SK-N-SH (cell line): ENCODE measurements at regions not wholly inside any gene's neighbourhood (a gene's known extent, or its start where the extent isn't known, plus 50 kb on each side); places are given as distances from the start of the nearest gene placed in this dataset.

Source experiments
- CTCF ChIA-PET: fragments of 300-600, 350-600 bp; formaldehyde crosslinking; extraction: SDS; loops from one replicate; lab custom pipeline; 2021; lab: Yijun Ruan, JAX
- POLR2A ChIA-PET: fragments of 350-600 bp; sonication (Branson Sonifier 250); formaldehyde crosslinking; extraction: SDS; loops from one replicate; lab custom pipeline; 2020; ENCODE audit warnings: antibody characterized with exemption, inconsistent platforms; lab: Yijun Ruan, JAX
- DNase-seq: peaks from one replicate; pipeline ENCODE4 v3.0.0; 2012
- H2AFZ ChIP-seq: fragments of 200-600 bp; sonication (generic); 2 replicates; pipeline ENCODE4 v1.8.1; 2016; ENCODE audit warnings: antibody characterized with exemption, mild to moderate bottlenecking, low read depth
- H3F3A ChIP-seq: fragments of 200-600 bp; sonication (generic); replicated peaks from 2 replicates; pipeline ENCODE3; 2016; ENCODE audit warnings: antibody characterized with exemption, mild to moderate bottlenecking; ENCODE audit not compliant: insufficient read depth
- H3K27ac ChIP-seq, 2 experiments: fragments of 200-500 bp in 1 of 2; fragments of 200-600 bp in 1 of 2; sonication (Bioruptor generic) in 1 of 2; sonication (generic), shearing (Covaris generic) in 1 of 2; 2 replicates each; pipeline versions ENCODE4 v1.5.1 to v1.6.1; 2014 to 2016; ENCODE audit warnings: low read depth in 2 of 2, inconsistent platforms in 1 of 2, low read length in 1 of 2, mild to moderate bottlenecking in 1 of 2, mixed read lengths in 1 of 2
- H3K27me3 ChIP-seq: fragments of 200-600 bp; sonication (generic), shearing (Covaris generic); 2 replicates; pipeline ENCODE4 v1.6.1; 2016; ENCODE audit warnings: mixed run types; ENCODE audit not compliant: insufficient read depth
- H3K36me3 ChIP-seq, 2 experiments: fragments of 200-500 bp in 1 of 2; fragments of 200-600 bp in 1 of 2; sonication (Bioruptor generic) in 1 of 2; sonication (generic) in 1 of 2; replicated peaks in 1 of 2; 2 replicates each; pipeline versions ENCODE3 to v1.5.1; 2014 to 2016; ENCODE audit warnings: low read length in 1 of 2, mild to moderate bottlenecking in 1 of 2; ENCODE audit not compliant: insufficient read depth in 2 of 2, control insufficient read depth in 1 of 2
- H3K4me1 ChIP-seq, 2 experiments: fragments of 200-500 bp in 1 of 2; fragments of 200-600 bp in 1 of 2; sonication (Bioruptor generic) in 1 of 2; sonication (generic), shearing (Covaris generic) in 1 of 2; 2 replicates each; pipeline versions ENCODE4 v1.5.1 to v1.6.1; 2014 to 2016; ENCODE audit warnings: low read depth in 1 of 2, low read length in 1 of 2, mixed run types in 1 of 2; ENCODE audit not compliant: insufficient read depth in 2 of 2, control insufficient read depth in 1 of 2
- H3K4me2 ChIP-seq: fragments of 200-600 bp; sonication (generic), shearing (Covaris generic); 2 replicates; pipeline ENCODE4 v1.6.1; 2017; ENCODE audit warnings: mixed run types
- H3K4me3 ChIP-seq, 2 experiments: fragments of 200-500 bp in 1 of 2; fragments of 200-600 bp in 1 of 2; sonication (Bioruptor generic) in 1 of 2; sonication (generic), shearing (Covaris generic) in 1 of 2; 2 replicates each; pipeline versions ENCODE4 v1.5.1 to v1.8.1; 2014 to 2016; ENCODE audit warnings: low read depth in 2 of 2, inconsistent platforms in 1 of 2, low read length in 1 of 2, mild to moderate bottlenecking in 1 of 2, mixed read lengths in 1 of 2, moderate library complexity in 1 of 2
- H3K79me2 ChIP-seq: fragments of 200-600 bp; sonication (generic); 2 replicates; pipeline ENCODE4 v1.8.1; 2017; ENCODE audit warnings: mild to moderate bottlenecking; ENCODE audit not compliant: insufficient read depth
- H3K9ac ChIP-seq: fragments of 200-600 bp; sonication (generic); 2 replicates; pipeline ENCODE4 v1.6.1; 2017; ENCODE audit warnings: mixed run types
- H3K9me2 ChIP-seq: fragments of 200-600 bp; sonication (generic); 2 replicates; pipeline ENCODE4 v1.6.1; 2017; ENCODE audit warnings: mixed run types
- H3K9me3 ChIP-seq: fragments of 200-600 bp; sonication (generic); 2 replicates; pipeline ENCODE4 v1.6.1; 2017; ENCODE audit warnings: mixed run types, mild to moderate bottlenecking, moderate library complexity
- H4K20me1 ChIP-seq: fragments of 200-600 bp; sonication (generic); 2 replicates; pipeline ENCODE4 v1.6.1; 2017; ENCODE audit warnings: mild to moderate bottlenecking, mixed run types; ENCODE audit not compliant: insufficient read depth
- CTCF ChIP-seq: fragments of 200-600 bp; sonication (generic); IDR thresholded peaks from 2 replicates; pipeline ENCODE4 v1.6.1; 2017; ENCODE audit warnings: antibody characterized with exemption, mild to moderate bottlenecking, moderate library complexity
- ELF1 ChIP-seq: IDR thresholded peaks from 2 replicates; pipeline ENCODE4 v1.4.0; 2012
- EP300 ChIP-seq, 2 experiments: IDR thresholded peaks; 2 replicates each; pipeline versions ENCODE4 v1.4.0 to v1.6.1; 2012; ENCODE audit warnings: borderline replicate concordance in 1 of 2, low read depth in 1 of 2, low read length in 1 of 2
- FOXJ3 ChIP-seq: sonication (generic); formaldehyde crosslinking; IDR thresholded peaks from 2 replicates; pipeline ENCODE4 v1.5.1; 2020; ENCODE audit warnings: mild to moderate bottlenecking, missing genetic modification reagents
- FOXM1 ChIP-seq: IDR thresholded peaks from 2 replicates; pipeline ENCODE4 v1.4.0; 2012; ENCODE audit warnings: low read depth, mild to moderate bottlenecking
- GABPA ChIP-seq: IDR thresholded peaks from 2 replicates; pipeline ENCODE4 v1.4.0; 2012; ENCODE audit warnings: low read depth, mild to moderate bottlenecking
- GATA2 ChIP-seq: sonication (generic); formaldehyde crosslinking; IDR thresholded peaks from 2 replicates; pipeline ENCODE4 v1.5.0; 2020; ENCODE audit warnings: mild to moderate bottlenecking, missing genetic modification reagents
- JUND ChIP-seq: IDR thresholded peaks from 2 replicates; pipeline ENCODE4 v1.4.0; 2012
- MXI1 ChIP-seq: IDR thresholded peaks from 2 replicates; pipeline ENCODE4 v1.6.1; 2012; ENCODE audit warnings: mild to moderate bottlenecking, low read depth, low read length, improper control_type of control experiment
- NFIC ChIP-seq: IDR thresholded peaks from 2 replicates; pipeline ENCODE4 v1.4.0; 2012; ENCODE audit warnings: borderline replicate concordance
- NRF1 ChIP-seq: IDR thresholded peaks from 2 replicates; pipeline ENCODE4 v1.6.1; 2012; ENCODE audit warnings: low read depth, mild to moderate bottlenecking, low read length
- POLR2AphosphoS5 ChIP-seq: IDR thresholded peaks from 2 replicates; pipeline ENCODE4 v1.6.1; 2012; ENCODE audit warnings: low read depth, low read length
- RAD21 ChIP-seq: IDR thresholded peaks from 2 replicates; pipeline ENCODE4 v1.6.1; 2012; ENCODE audit warnings: mild to moderate bottlenecking, low read length
- RFX5 ChIP-seq: IDR thresholded peaks from 2 replicates; pipeline ENCODE4 v1.6.1; 2012; ENCODE audit warnings: mild to moderate bottlenecking, improper control_type of control experiment, low read length
- RXRA ChIP-seq: IDR thresholded peaks from 2 replicates; pipeline ENCODE4 v1.4.0; 2012; ENCODE audit warnings: low read depth, mild to moderate bottlenecking, borderline replicate concordance
- SMC3 ChIP-seq: IDR thresholded peaks from 2 replicates; pipeline ENCODE4 v1.6.1; 2012; ENCODE audit warnings: low read depth, low read length, improper control_type of control experiment
- TAF1 ChIP-seq: IDR thresholded peaks from 2 replicates; pipeline ENCODE4 v1.6.1; 2012; ENCODE audit warnings: low read depth, mild to moderate bottlenecking, low read length, moderate library complexity, borderline replicate concordance
- TCF12 ChIP-seq: IDR thresholded peaks from 2 replicates; pipeline ENCODE4 v1.4.0; 2012
- TEAD4 ChIP-seq: IDR thresholded peaks from 2 replicates; pipeline ENCODE4 v1.4.0; 2012; ENCODE audit warnings: mild to moderate bottlenecking, borderline replicate concordance; ENCODE audit not compliant: insufficient read depth
- USF1 ChIP-seq: IDR thresholded peaks from 2 replicates; pipeline ENCODE4 v1.4.0; 2012; ENCODE audit warnings: low read depth, borderline replicate concordance
- YY1 ChIP-seq: IDR thresholded peaks from 2 replicates; pipeline ENCODE4 v1.4.0; 2012; ENCODE audit warnings: low read depth, mild to moderate bottlenecking
- ZBTB33 ChIP-seq: IDR thresholded peaks from 2 replicates; pipeline ENCODE4 v1.4.0; 2012; ENCODE audit warnings: low read depth, borderline replicate concordance
- WGBS: methylation state at CpG from one replicate; pipeline ENCODE4 v1.1.6; 2017; ENCODE audit warnings: low lambda C conversion rate; 5-methylcytosine and 5-hydroxymethylcytosine counted together

GRCh38 chr11:37409124-37409523 lies 811.1 kb upstream of the RAG2 start:
- H3K4me3 ChIP-seq = no peak overlapping the region
- no peaks in the 10 kb centered on the region for H3K36me3 ChIP-seq
- H3K9ac ChIP-seq = no peak overlapping the region
- ChIA-PET CTCF (no interaction called here), POLR2A (no interaction called here)
- no peak overlapping the region for H3K27ac ChIP-seq
- H3K27me3 ChIP-seq = no peaks in the 10 kb centered on the region
- H3K4me2 ChIP-seq = no peak overlapping the region
- H4K20me1 ChIP-seq = no peaks in the 10 kb centered on the region
- H3K79me2 ChIP-seq = no peaks in the 10 kb centered on the region
- H3K4me1 ChIP-seq = no peaks in the 10 kb centered on the region
- no peak for DNase-seq
- no peak for TF ChIP-seq RXRA
- no peak for TF ChIP-seq MXI1
- TF ChIP-seq JUND = no peak
- no peak for TF ChIP-seq FOXM1
- no peak for TF ChIP-seq GATA2 (CRISPR knock-in tag)
- TF ChIP-seq SMC3 = no peak
- H3K9me3 ChIP-seq = no peaks in the 10 kb centered on the region
- no peak overlapping the region for H2AFZ ChIP-seq
- no peaks in the 10 kb centered on the region for H3F3A ChIP-seq
- no peaks in the 10 kb centered on the region for H3K9me2 ChIP-seq

GRCh38 chr11:37407461-37407860 lies 809.4 kb upstream of the RAG2 start:
- CTCF ChIA-PET = no interaction called here
- WGBS = 20% methylated on average over 2 of the region's 2 CpGs

More at GRCh38 chr11:37407461-37407860, 809.4 kb upstream of the RAG2 start:
- no peak overlapping the region for H2AFZ ChIP-seq
- H3K36me3 ChIP-seq = no peaks in the 10 kb centered on the region
- POLR2A ChIA-PET = no interaction called here
- H3K27ac ChIP-seq = no peak overlapping the region
- no peaks in the 10 kb centered on the region for H3K9me2 ChIP-seq
- DNase-seq = no peak
- H3K9ac ChIP-seq = no peak overlapping the region
- H3K4me1 ChIP-seq = no peaks in the 10 kb centered on the region
- no peaks in the 10 kb centered on the region for H3K27me3 ChIP-seq
- H3K9me3 ChIP-seq = no peaks in the 10 kb centered on the region
- no peaks in the 10 kb centered on the region for H3F3A ChIP-seq
- H4K20me1 ChIP-seq = no peaks in the 10 kb centered on the region
- no peak overlapping the region for H3K4me3 ChIP-seq
- no peak for TF ChIP-seq GATA2 (CRISPR knock-in tag)
- no peak for TF ChIP-seq EP300 (IDR thresholded peaks at IDR 0.05; ENCODE audit: borderline replicate concordance in 1 of 2, low read depth in 1 of 2, low read length in 1 of 2)
- no peak for TF ChIP-seq YY1
- no peak for TF ChIP-seq CTCF
- TF ChIP-seq POLR2AphosphoS5 = no peak
- TF ChIP-seq ELF1 = no peak
- TF ChIP-seq RFX5 = no peak
- TF ChIP-seq TAF1 = no peak
- TF ChIP-seq FOXJ3 (CRISPR knock-in tag) = no peak
- no peak for TF ChIP-seq TCF12
- no peak for TF ChIP-seq TEAD4
- TF ChIP-seq GABPA = no peak
- no peak for TF ChIP-seq FOXM1
- no peak for TF ChIP-seq RAD21
- TF ChIP-seq NFIC = no peak
- no peak for TF ChIP-seq USF1
- TF ChIP-seq NRF1 = no peak
- TF ChIP-seq ZBTB33 = no peak
- no peaks in the 10 kb centered on the region for H3K79me2 ChIP-seq
- H3K4me2 ChIP-seq = no peak overlapping the region
